ENCODE measurements at regions not wholly inside any gene's neighbourhood (a gene's known extent, or its start where the extent isn't known, plus 50 kb on each side); places are given as distances from the start of the nearest gene placed in this dataset.

GRCh38 chr2:65649811-65650589, 217.6 kb upstream of the SPRED2 start:
- Histone ChIP-seq H2AFZ (ENCODE audit: low read depth, low read length) (no peak overlapping the region), H3K4me1 (ENCODE audit: insufficient read depth, low read length) (no peaks in the 10 kb centered on the region), H3K9me3 (ENCODE audit: insufficient read depth, low read length, severe bottlenecking) (no peaks in the 10 kb centered on the region), H3K36me3 (ENCODE audit: insufficient read depth, low read length) (no peaks in the 10 kb centered on the region), H4K20me1 (ENCODE audit: insufficient read depth, low read length) (no peaks in the 10 kb centered on the region), H3K79me2 (ENCODE audit: insufficient read depth, low read length) (no peaks in the 10 kb centered on the region), H3K9ac (ENCODE audit: low read depth, low read length) (no peak overlapping the region), H3K4me3 (ENCODE audit: low read depth in 1 of 2, low read length in 2 of 2) (no peak overlapping the region), H3K27me3 (ENCODE audit: insufficient read depth, low read length, poor library complexity) (peaks cover 13% of the 10 kb centered on the region), H3K27ac (ENCODE audit: low read length) (no peak overlapping the region), H3K4me2 (ENCODE audit: insufficient read depth, low read length) (no peak overlapping the region)
- DNase-seq (no peak), ATAC-seq (ENCODE audit: insufficient read depth, low read depth) (no peak)
- TF ChIP-seq CTCF (IDR thresholded peaks at IDR 0.05; ENCODE audit: borderline replicate concordance, extremely low read depth, low read length, poor library complexity, severe bottlenecking) (no peak), EZH2 (IDR thresholded peaks at IDR 0.05; ENCODE audit: borderline replicate concordance, low read depth, low read length, severe bottlenecking) (no peak)

DNA sequence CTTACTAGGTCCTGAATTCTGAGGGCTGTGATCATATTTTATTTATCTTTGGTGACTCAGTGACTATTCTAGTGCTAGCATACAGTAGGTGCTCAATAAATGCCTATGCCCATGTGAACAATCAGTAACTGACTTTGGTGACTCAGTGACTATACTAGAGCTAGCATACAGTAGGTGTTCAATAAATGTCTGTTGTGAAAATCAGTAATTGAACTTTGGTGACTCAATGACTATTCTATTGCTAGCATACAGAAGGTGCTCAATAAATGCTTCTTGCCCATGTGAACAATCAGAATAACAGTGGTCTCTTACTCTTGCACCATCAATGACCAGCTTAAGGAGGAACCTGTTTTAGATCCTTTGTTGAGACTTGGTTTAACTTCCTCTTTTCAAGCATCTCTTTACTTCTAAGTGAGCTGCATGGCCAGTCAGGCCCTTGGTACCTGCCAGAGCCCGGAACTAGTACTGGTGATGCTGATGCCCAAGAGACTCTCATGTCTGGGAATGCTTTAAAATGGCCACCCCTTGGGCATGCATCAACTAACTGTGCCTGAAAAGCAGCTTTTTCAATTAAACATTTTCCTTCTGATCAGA, 214.9 kb upstream of the SPRED2 start:
- Histone ChIP-seq H3K79me2 (ENCODE audit: insufficient read depth, low read length) (no peaks in the 10 kb centered on the region), H3K4me1 (ENCODE audit: insufficient read depth, low read length) (no peaks in the 10 kb centered on the region), H3K27ac (ENCODE audit: low read length) (no peak overlapping the region), H3K4me2 (ENCODE audit: insufficient read depth, low read length) (no peak overlapping the region), H3K27me3 (ENCODE audit: insufficient read depth, low read length, poor library complexity) (peaks cover 6% of the 10 kb centered on the region), H2AFZ (ENCODE audit: low read depth, low read length) (no peak overlapping the region), H3K9me3 (ENCODE audit: insufficient read depth, low read length, severe bottlenecking) (no peaks in the 10 kb centered on the region), H4K20me1 (ENCODE audit: insufficient read depth, low read length) (no peaks in the 10 kb centered on the region), H3K36me3 (ENCODE audit: insufficient read depth, low read length) (no peaks in the 10 kb centered on the region), H3K4me3 (ENCODE audit: low read depth in 1 of 2, low read length in 2 of 2) (no peak overlapping the region), H3K9ac (ENCODE audit: low read depth, low read length) (no peak overlapping the region)
- ATAC-seq (ENCODE audit: insufficient read depth, low read depth) (no peak), DNase-seq (no peak)
- TF ChIP-seq EZH2 (IDR thresholded peaks at IDR 0.05; ENCODE audit: borderline replicate concordance, low read depth, low read length, severe bottlenecking), result no peak

GRCh38 chr2:65640793-65641103, 208.3 kb upstream of the SPRED2 start:
- Histone ChIP-seq H3K4me3 (ENCODE audit: low read depth in 1 of 2, low read length in 2 of 2) (no peak overlapping the region), H3K79me2 (ENCODE audit: insufficient read depth, low read length) (no peaks in the 10 kb centered on the region), H3K27me3 (ENCODE audit: insufficient read depth, low read length, poor library complexity) (peaks cover 12% of the 10 kb centered on the region), H2AFZ (ENCODE audit: low read depth, low read length) (no peak overlapping the region), H3K9ac (ENCODE audit: low read depth, low read length) (no peak overlapping the region), H4K20me1 (ENCODE audit: insufficient read depth, low read length) (no peaks in the 10 kb centered on the region), H3K27ac (ENCODE audit: low read length) (no peak overlapping the region), H3K4me1 (ENCODE audit: insufficient read depth, low read length) (no peaks in the 10 kb centered on the region), H3K4me2 (ENCODE audit: insufficient read depth, low read length) (no peak overlapping the region), H3K36me3 (ENCODE audit: insufficient read depth, low read length) (no peaks in the 10 kb centered on the region), H3K9me3 (ENCODE audit: insufficient read depth, low read length, severe bottlenecking) (no peaks in the 10 kb centered on the region)
- no peak for DNase-seq
- ATAC-seq (ENCODE audit: insufficient read depth, low read depth), result no peak
- TF ChIP-seq CTCF (IDR thresholded peaks at IDR 0.05; ENCODE audit: borderline replicate concordance, extremely low read depth, low read length, poor library complexity, severe bottlenecking), result no peak
- no peak for TF ChIP-seq EZH2 (IDR thresholded peaks at IDR 0.05; ENCODE audit: borderline replicate concordance, low read depth, low read length, severe bottlenecking)

DNA sequence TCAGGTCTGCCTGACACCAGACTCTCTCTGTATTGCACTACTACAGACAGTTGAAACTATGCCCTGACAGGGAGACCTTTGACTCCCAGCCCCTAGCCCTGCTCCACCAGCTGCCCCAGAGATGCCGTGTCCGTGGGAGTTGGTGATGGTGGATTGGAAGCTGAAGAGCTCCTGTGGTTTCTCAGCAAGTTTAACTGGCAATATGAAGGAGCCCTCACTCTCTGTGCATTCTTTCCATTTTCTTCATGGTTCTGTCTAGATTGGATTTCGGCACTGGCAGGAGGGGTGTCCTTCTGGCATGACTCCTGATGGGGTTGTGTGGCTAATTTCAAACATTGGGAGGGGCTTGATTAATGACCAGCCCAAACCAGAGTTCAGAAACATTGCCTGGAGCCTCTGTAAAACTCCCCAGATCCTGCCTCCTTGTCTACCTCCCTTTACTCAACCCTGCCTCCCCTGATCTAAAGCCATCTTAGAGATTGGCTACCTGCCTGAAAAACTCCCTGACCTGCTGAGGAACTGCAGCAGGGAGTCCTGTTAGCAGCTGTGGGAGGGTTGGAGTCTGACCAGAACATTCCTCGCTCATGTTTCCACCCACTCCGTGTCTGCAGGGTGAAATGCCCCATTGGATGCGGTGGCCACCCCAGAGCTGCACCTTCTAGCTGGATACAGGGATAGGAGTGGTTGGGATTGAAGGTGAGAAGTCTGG, 206.9 kb upstream of the SPRED2 start:
- Histone ChIP-seq H3K27me3 (ENCODE audit: insufficient read depth, low read length, poor library complexity) (peaks cover 12% of the 10 kb centered on the region), H3K4me1 (ENCODE audit: insufficient read depth, low read length) (no peaks in the 10 kb centered on the region), H4K20me1 (ENCODE audit: insufficient read depth, low read length) (no peaks in the 10 kb centered on the region), H3K79me2 (ENCODE audit: insufficient read depth, low read length) (no peaks in the 10 kb centered on the region), H2AFZ (ENCODE audit: low read depth, low read length) (no peak overlapping the region), H3K4me3 (ENCODE audit: low read depth in 1 of 2, low read length in 2 of 2) (no peak overlapping the region), H3K36me3 (ENCODE audit: insufficient read depth, low read length) (no peaks in the 10 kb centered on the region), H3K27ac (ENCODE audit: low read length) (no peak overlapping the region), H3K9ac (ENCODE audit: low read depth, low read length) (no peak overlapping the region), H3K4me2 (ENCODE audit: insufficient read depth, low read length) (no peak overlapping the region), H3K9me3 (ENCODE audit: insufficient read depth, low read length, severe bottlenecking) (no peaks in the 10 kb centered on the region)
- TF ChIP-seq CTCF (IDR thresholded peaks at IDR 0.05; ENCODE audit: borderline replicate concordance, extremely low read depth, low read length, poor library complexity, severe bottlenecking) (no peak), EZH2 (IDR thresholded peaks at IDR 0.05; ENCODE audit: borderline replicate concordance, low read depth, low read length, severe bottlenecking) (no peak)
- DNase-seq, result no peak
- no peak for ATAC-seq (ENCODE audit: insufficient read depth, low read depth)
